K562 (cell line): ENCODE measurements at regions not wholly inside any gene's neighbourhood (a gene's known extent, or its start where the extent isn't known, plus 50 kb on each side); places are given as distances from the start of the nearest gene placed in this dataset.

Experiments used
- ATAC-seq: fragments of 200-7000 bp; cut with Tn5 transposase; 3 replicates; pipeline ENCODE4 v1.9.1; 2020; ENCODE audit warnings: moderate library complexity
- BruUV-seq: library from RNA; stranded (reverse); fragments of 400-500 nt; replicated peaks from 2 replicates; lab custom pipeline; 2021; lab: Mats Ljungman, UMichigan
- CTCF ChIA-PET: fragments of 300-600 bp; formaldehyde crosslinking; extraction: SDS; loops from one replicate; lab custom pipeline; 2021; ENCODE audit warnings: low intra/inter-chr PET ratio; lab: Yijun Ruan, JAX
- POLR2A ChIA-PET: fragments of 300-600, 350-650 bp; sonication (Branson Sonifier 250); formaldehyde crosslinking; extraction: SDS; loops from one replicate; lab custom pipeline; 2021; ENCODE audit warnings: antibody characterized with exemption, inconsistent platforms; lab: Yijun Ruan, JAX
- DNase-seq, 4 experiments: peaks; one replicate each; pipeline versions ENCODE4 v3.0.0 to v3.0.0-alpha.2; 2011 to 2018; ENCODE audit warnings: low spot score in 3 of 4, mixed read lengths in 3 of 4; ENCODE audit errors: extremely low read depth in 1 of 4
- FAIRE-seq: peaks from 2 replicates; lab custom pipeline; 2011; peaks lifted over from hg19 to GRCh38; lab: Jason Lieb, UNC
- H2AFZ ChIP-seq: 2 replicates; pipeline ENCODE4 v1.6.0; 2011; ENCODE audit warnings: low read depth, low read length, control low read depth, inconsistent platforms
- H3K27ac ChIP-seq: fragments of 200-600 bp; 3 replicates; pipeline ENCODE4 v1.8.0; 2011; ENCODE audit warnings: low read depth, mild to moderate bottlenecking, control low read depth, inconsistent platforms, low read length, moderate library complexity, mixed read lengths; ENCODE audit errors: extremely low read depth
- H3K27me3 ChIP-seq, 2 experiments: fragments of 300-600 bp in 1 of 2; 2 replicates in 1 of 2; 3 replicates in 1 of 2; pipeline versions ENCODE4 v1.6.0 to v1.8.0; 2011; ENCODE audit warnings: inconsistent platforms in 2 of 2, low read length in 2 of 2, mild to moderate bottlenecking in 1 of 2, mixed read lengths in 1 of 2, moderate library complexity in 1 of 2; ENCODE audit not compliant: control insufficient read depth in 2 of 2, insufficient read depth in 2 of 2
- H3K36me3 ChIP-seq: fragments of 300-600 bp; 3 replicates; pipeline ENCODE4 v1.8.0; 2011; ENCODE audit warnings: mild to moderate bottlenecking, low read length, inconsistent platforms; ENCODE audit not compliant: control insufficient read depth, insufficient read depth
- H3K4me1 ChIP-seq, 2 experiments: fragments of 200-600 bp in 1 of 2; replicated peaks in 1 of 2; 2 replicates in 1 of 2; 3 replicates in 1 of 2; pipeline versions ENCODE4 v1.5.1 to v1.8.0; 2011; ENCODE audit warnings: inconsistent platforms in 2 of 2, low read length in 2 of 2, mild to moderate bottlenecking in 1 of 2, mixed read lengths in 1 of 2, moderate library complexity in 1 of 2; ENCODE audit not compliant: control insufficient read depth in 2 of 2, insufficient read depth in 2 of 2
- H3K4me2 ChIP-seq: 2 replicates; pipeline ENCODE4 v1.6.1; 2011; ENCODE audit warnings: low read length, control low read depth, inconsistent platforms, mixed read lengths; ENCODE audit not compliant: insufficient read depth
- H3K4me3 ChIP-seq: fragments of 200-600 bp; sonication (generic), shearing (Covaris generic); 2 replicates; pipeline ENCODE4 v1.5.1; 2016; ENCODE audit warnings: control low read depth, inconsistent platforms
- H3K79me2 ChIP-seq: fragments of 200-600 bp; 3 replicates; pipeline ENCODE4 v1.8.0; 2011; ENCODE audit warnings: low read length, inconsistent platforms; ENCODE audit not compliant: control insufficient read depth, insufficient read depth
- H3K9ac ChIP-seq, 2 experiments: 2 replicates each; pipeline versions ENCODE4 v1.6.0 to v1.6.1; 2011; ENCODE audit warnings: low read depth in 2 of 2, low read length in 2 of 2, control low read depth in 1 of 2, inconsistent platforms in 1 of 2, mild to moderate bottlenecking in 1 of 2, mixed read lengths in 1 of 2; ENCODE audit not compliant: insufficient read depth in 1 of 2
- H3K9me1 ChIP-seq: one replicate; pipeline ENCODE4 v1.6.0; 2011; ENCODE audit warnings: inconsistent platforms, mild to moderate bottlenecking, low read length, moderate library complexity; ENCODE audit not compliant: control insufficient read depth, insufficient read depth
- H3K9me3 ChIP-seq: replicated peaks from 2 replicates; pipeline ENCODE4 v1.5.1; 2011; ENCODE audit warnings: low read depth, low read length, inconsistent platforms; ENCODE audit not compliant: control insufficient read depth, insufficient read depth
- H4K20me1 ChIP-seq: replicated peaks from 2 replicates; pipeline ENCODE4 v1.6.1; 2011; ENCODE audit warnings: low read length, inconsistent platforms, mixed read lengths; ENCODE audit not compliant: control insufficient read depth, insufficient read depth
- CC2D1A ChIP-seq: fragments of 450-650 bp; IDR thresholded peaks from 2 replicates; pipeline ENCODE4 v1.6.1; 2017; ENCODE audit warnings: mild to moderate bottlenecking
- CREM ChIP-seq: IDR thresholded peaks from 2 replicates; pipeline ENCODE4 v1.6.1; 2014; ENCODE audit warnings: antibody characterized with exemption, low read depth
- GABPB1 ChIP-seq: sonication (generic); formaldehyde crosslinking; IDR thresholded peaks from 2 replicates; pipeline ENCODE4 v1.8.0; 2022; ENCODE audit warnings: mild to moderate bottlenecking, missing genetic modification reagents
- MXD1 ChIP-seq: fragments of 250-450 bp; sonication (Bioruptor Pico); IDR thresholded peaks from 2 replicates; pipeline ENCODE4 v1.8.0; 2021; ENCODE audit warnings: borderline replicate concordance, mild to moderate bottlenecking, moderate library complexity; ENCODE audit not compliant: poor library complexity, severe bottlenecking
- NR2C2 ChIP-seq, 2 experiments: fragments of 200-800 bp in 1 of 2; sonication (Bioruptor generic) in 1 of 2; sonication (generic) in 1 of 2; formaldehyde crosslinking in 1 of 2; IDR thresholded peaks; 2 replicates each; pipeline versions ENCODE4 v1.6.1 to v1.8.0; 2016 to 2022; ENCODE audit warnings: mild to moderate bottlenecking in 1 of 2, missing compliant biosample characterization in 1 of 2, missing genetic modification characterization in 1 of 2, missing genetic modification reagents in 1 of 2
- PATZ1 ChIP-seq: fragments of 250-450 bp; sonication (Bioruptor Pico); IDR thresholded peaks from 2 replicates; pipeline ENCODE4 v1.5.0; 2020; ENCODE audit warnings: mild to moderate bottlenecking, borderline replicate concordance
- SRSF3 ChIP-seq: fragments of 200-400 bp; formaldehyde crosslinking; IDR thresholded peaks from 2 replicates; pipeline ENCODE4 v1.6.1; 2016; ENCODE audit warnings: mild to moderate bottlenecking, low read length, moderate library complexity; ENCODE audit not compliant: insufficient read depth
- TCF15 ChIP-seq: fragments of 250-450 bp; sonication (Bioruptor Pico); IDR thresholded peaks from 2 replicates; pipeline ENCODE4 v1.8.0; 2022; ENCODE audit warnings: moderate library complexity, mild to moderate bottlenecking, inconsistent platforms
- ZBTB9 ChIP-seq: fragments of 450-650 bp; formaldehyde crosslinking; IDR thresholded peaks from 2 replicates; pipeline ENCODE4 v1.4.0; 2020; ENCODE audit warnings: mild to moderate bottlenecking, moderate library complexity
- ZFP1 ChIP-seq: fragments of 450-650 bp; formaldehyde crosslinking; IDR thresholded peaks from 2 replicates; pipeline ENCODE4 v1.4.0; 2020; ENCODE audit warnings: mild to moderate bottlenecking, mixed read lengths
- ZKSCAN8 ChIP-seq: fragments of 200-800 bp; sonication (Bioruptor generic); IDR thresholded peaks from 2 replicates; pipeline ENCODE4 v1.6.1; 2016; ENCODE audit warnings: missing genetic modification characterization, missing compliant biosample characterization
- WGBS: fragments of 100-300 bp; shearing (Covaris generic); methylation state at CpG from one replicate; pipeline ENCODE4 v1.1.6; 2016; ENCODE audit warnings: low coverage, mixed read lengths; ENCODE audit not compliant: insufficient coverage; ENCODE audit errors: missing lambda C conversion rate; 5-methylcytosine and 5-hydroxymethylcytosine counted together
- in situ Hi-C: fragments of 300-500 bp; cut with MboI; formaldehyde crosslinking; loops from 4 replicates; pipeline ENCODE4 v1.15.0; 2018; ENCODE audit warnings: inconsistent platforms, mixed read lengths
- intact Hi-C: fragments of 100-400 bp; cut with micrococcal nuclease; formaldehyde crosslinking; loops from 2 replicates; pipeline ENCODE4 v1.14.2; 2022

- Histone ChIP-seq H3K4me1 (no peaks in the 10 kb centered on the region), H3K4me2 (no peak overlapping the region), H3K36me3 (no peaks in the 10 kb centered on the region), H3K27me3 (no peaks in the 10 kb centered on the region), H2AFZ (no peak overlapping the region), H3K4me3 (no peak overlapping the region), H3K79me2 (no peaks in the 10 kb centered on the region), H4K20me1 (no peaks in the 10 kb centered on the region), H3K9ac (no peak overlapping the region), H3K27ac (no peak overlapping the region), H3K9me1 (no peaks in the 10 kb centered on the region), H3K9me3 (no peaks in the 10 kb centered on the region)
- BruUV-seq: no TSS peak
- intact Hi-C loops: no loop called here
- in situ Hi-C loops: no loop called here
- ChIA-PET CTCF (no interaction called here), POLR2A (no interaction called here)
- FAIRE-seq: no peak
- 0% methylated on average over 13 of the region's 13 CpGs for WGBS
- DNase-seq: peak in 1 of 4 experiments; percentile 1
- no peak for ATAC-seq
- no peak for TF ChIP-seq CC2D1A
- 0 out of 2 replicates have a peak, but pooled peaks have one; percentile 20 for TF ChIP-seq CREM
- TF ChIP-seq TCF15 (CRISPR knock-in tag): no peak
These were observed 526.6 kb downstream of the GLRX3 start for GRCh38 chr10:130662775-130663174.

- no TSS peak for BruUV-seq
- Histone ChIP-seq H3K27ac (no peak overlapping the region), H3K79me2 (no peaks in the 10 kb centered on the region), H3K4me1 (no peaks in the 10 kb centered on the region), H3K36me3 (no peaks in the 10 kb centered on the region), H2AFZ (no peak overlapping the region), H3K27me3 (no peaks in the 10 kb centered on the region), H4K20me1 (no peaks in the 10 kb centered on the region), H3K9me3 (no peaks in the 10 kb centered on the region), H3K4me3 (no peak overlapping the region), H3K4me2 (no peak overlapping the region), H3K9ac (no peak overlapping the region), H3K9me1 (no peaks in the 10 kb centered on the region)
- intact Hi-C loops (no loop called here), in situ Hi-C loops (no loop called here)
- ChIA-PET POLR2A (no interaction called here), CTCF (no interaction called here)
- no peak for ATAC-seq
- DNase-seq: no peak
- TF ChIP-seq ZKSCAN8 (CRISPR knock-in tag): no peak
- TF ChIP-seq PATZ1 (CRISPR knock-in tag): no peak
- no peak for TF ChIP-seq NR2C2 (CRISPR knock-in tag; IDR thresholded peaks at IDR 0.05)
- TF ChIP-seq NR2C2 (tag; IDR thresholded peaks at IDR 0.05): no peak
- no peak for TF ChIP-seq GABPB1 (CRISPR knock-in tag)
- TF ChIP-seq MXD1 (CRISPR knock-in tag): no peak
- no peak for TF ChIP-seq SRSF3
- TF ChIP-seq ZFP1 (CRISPR knock-in tag): no peak
- no peak for TF ChIP-seq ZBTB9 (CRISPR knock-in tag)
- 0% methylated on average over 3 of the region's 6 CpGs for WGBS
- FAIRE-seq: no peak
These were observed 528.3 kb downstream of the GLRX3 start for GRCh38 chr10:130664526-130664925.
